ENCODE measurements at regions not wholly inside any gene's neighbourhood (a gene's known extent, or its start where the extent isn't known, plus 50 kb on each side); places are given as distances from the start of the nearest gene placed in this dataset.

- TF ChIP-seq ETS1 (IDR thresholded peaks at IDR 0.05) = no peak
- Mint-ChIP-seq H3K36me3 (ENCODE audit: low read depth) (no peaks in the 10 kb centered on the region), H3K4me1 (no peaks in the 10 kb centered on the region), H3K27ac (no peak overlapping the region), H3K27me3 (ENCODE audit: insufficient read depth, low read depth, poor library complexity) (peaks cover 8% of the 10 kb centered on the region), H3K4me3 (no peak overlapping the region), H3K9me3 (no peaks in the 10 kb centered on the region; the same call in 2 of the 3 replicates)
- H3K4me1 ChIP-seq (ENCODE audit: insufficient read depth) = no peaks in the 10 kb centered on the region
- H3K27me3 ChIP-seq (ENCODE audit: insufficient read depth) = no peaks in the 10 kb centered on the region
- no peak for ATAC-seq
- H3K79me2 ChIP-seq (replicated peaks; ENCODE audit: insufficient read depth) = no peaks in the 10 kb centered on the region
- H2AFZ ChIP-seq = no peak overlapping the region
- no peaks in the 10 kb centered on the region for H4K20me1 ChIP-seq (replicated peaks; ENCODE audit: insufficient read depth)
- DNase-seq (ENCODE audit: low spot score) = no peak
- no peaks in the 10 kb centered on the region for H3K36me3 ChIP-seq (ENCODE audit: insufficient read depth)
- H3K9me2 ChIP-seq (ENCODE audit: insufficient read depth) = peaks cover 9% of the 10 kb centered on the region
- no peak overlapping the region for H3K27ac ChIP-seq (ENCODE audit: low read depth)
- H3K4me2 ChIP-seq = no peak overlapping the region
- no peak overlapping the region for H3K4me3 ChIP-seq
- no peaks in the 10 kb centered on the region for H3F3A ChIP-seq (replicated peaks; ENCODE audit: low read depth)
These were observed 62.0 kb upstream of the EGFR start for GRCh38 chr7:54956865-54957264.

GRCh38 chr7:54960517-54960916, 58.3 kb upstream of the EGFR start:
- H4K20me1 ChIP-seq (replicated peaks; ENCODE audit: insufficient read depth) = no peaks in the 10 kb centered on the region
- no peak for ATAC-seq
- no peak for DNase-seq (ENCODE audit: low spot score)
- no peak overlapping the region for H3K4me2 ChIP-seq
- peaks cover 14% of the 10 kb centered on the region for H3K9me2 ChIP-seq (ENCODE audit: insufficient read depth)
- no peak for TF ChIP-seq EZH2 (IDR thresholded peaks at IDR 0.05; ENCODE audit: low read depth, unreplicated experiment)
- TF ChIP-seq ZNF462 (CRISPR knock-in tag; IDR thresholded peaks at IDR 0.05) = no peak
- no peak for TF ChIP-seq REST (IDR thresholded peaks at IDR 0.05; ENCODE audit: unreplicated experiment)
- no peak for TF ChIP-seq NANOG (IDR thresholded peaks at IDR 0.05; ENCODE audit: borderline replicate concordance)
- TF ChIP-seq STAT1 (IDR thresholded peaks at IDR 0.05; ENCODE audit: unreplicated experiment) = no peak
- no peak for TF ChIP-seq EZH2phosphoT487 (IDR thresholded peaks at IDR 0.05; ENCODE audit: unreplicated experiment)
- TF ChIP-seq ZNF331 (CRISPR knock-in tag; IDR thresholded peaks at IDR 0.05; ENCODE audit: low read depth) = no peak
- no peak for TF ChIP-seq POLR2AphosphoS5 (IDR thresholded peaks at IDR 0.05; ENCODE audit: low read depth)
- no peaks in the 10 kb centered on the region for H3K36me3 ChIP-seq (ENCODE audit: insufficient read depth)
- no peaks in the 10 kb centered on the region; the same call in 2 of the 3 replicates for H3K9me3 Mint-ChIP-seq
- H3K4me1 Mint-ChIP-seq = no peaks in the 10 kb centered on the region
- H2AFZ ChIP-seq = peak overlapping the region; percentile 59; the same call in 1 of the 2 replicates
- no peak overlapping the region for H3K4me3 ChIP-seq
- no peak overlapping the region for H3K4me3 Mint-ChIP-seq
- no peaks in the 10 kb centered on the region for H3K27me3 ChIP-seq (ENCODE audit: insufficient read depth)
- H3F3A ChIP-seq (replicated peaks; ENCODE audit: low read depth) = no peaks in the 10 kb centered on the region
- H3K27ac Mint-ChIP-seq = peak overlapping the region; percentile 81; the same call in 1 of the 2 replicates
- H3K79me2 ChIP-seq (replicated peaks; ENCODE audit: insufficient read depth) = no peaks in the 10 kb centered on the region
- no peaks in the 10 kb centered on the region for H3K36me3 Mint-ChIP-seq (ENCODE audit: low read depth)
- peaks cover 8% of the 10 kb centered on the region for H3K27me3 Mint-ChIP-seq (ENCODE audit: insufficient read depth, low read depth, poor library complexity)
- H3K27ac ChIP-seq (ENCODE audit: low read depth) = no peak overlapping the region
- no peaks in the 10 kb centered on the region for H3K4me1 ChIP-seq (ENCODE audit: insufficient read depth)

All from GM23338 (cell line).